Activated naive CD8-positive, alpha-beta T cell treated with anti-CD3 and anti-CD28 coated beads, Interleukin-2, amount 50 U/mL, for 24 hours (primary cell): ENCODE measurements at regions not wholly inside any gene's neighbourhood (a gene's known extent, or its start where the extent isn't known, plus 50 kb on each side); places are given as distances from the start of the nearest gene placed in this dataset.

Source experiments
- ATAC-seq: fragments of 150-1000 bp; cut with Tn5 transposase; one replicate; pipeline ENCODE4 v1.10.0; 2021
- DNase-seq: peaks from one replicate; pipeline ENCODE4 v3.0.0; 2021
- H3K27ac Mint-ChIP-seq: one replicate; pipeline ENCODE4 v1.8.0; 2021; ENCODE audit warnings: mild to moderate bottlenecking, mixed read lengths
- H3K27me3 Mint-ChIP-seq: one replicate; pipeline ENCODE4 v1.8.0; 2021; ENCODE audit warnings: mixed read lengths
- H3K36me3 Mint-ChIP-seq: one replicate; pipeline ENCODE4 v1.8.0; 2021; ENCODE audit warnings: low read depth, mixed read lengths
- H3K4me1 Mint-ChIP-seq: one replicate; pipeline ENCODE4 v1.8.0; 2021; ENCODE audit warnings: mixed read lengths
- H3K4me3 Mint-ChIP-seq: one replicate; pipeline ENCODE4 v1.8.0; 2021; ENCODE audit warnings: mild to moderate bottlenecking, moderate library complexity, mixed read lengths
- H3K9me3 Mint-ChIP-seq: one replicate; pipeline ENCODE4 v1.8.0; 2021; ENCODE audit warnings: mixed read lengths

GRCh38 chr13:107210723-107211030 is 642.7 kb upstream of the ARGLU1 start:
- ATAC-seq (no peak), DNase-seq (no peak)
- H3K27me3 Mint-ChIP-seq = peaks cover 1% of the 10 kb centered on the region
- H3K4me3 Mint-ChIP-seq = no peak overlapping the region
- no peaks in the 10 kb centered on the region for H3K36me3 Mint-ChIP-seq
- no peaks in the 10 kb centered on the region for H3K9me3 Mint-ChIP-seq
- H3K27ac Mint-ChIP-seq = no peak overlapping the region
- no peaks in the 10 kb centered on the region for H3K4me1 Mint-ChIP-seq

DNA sequence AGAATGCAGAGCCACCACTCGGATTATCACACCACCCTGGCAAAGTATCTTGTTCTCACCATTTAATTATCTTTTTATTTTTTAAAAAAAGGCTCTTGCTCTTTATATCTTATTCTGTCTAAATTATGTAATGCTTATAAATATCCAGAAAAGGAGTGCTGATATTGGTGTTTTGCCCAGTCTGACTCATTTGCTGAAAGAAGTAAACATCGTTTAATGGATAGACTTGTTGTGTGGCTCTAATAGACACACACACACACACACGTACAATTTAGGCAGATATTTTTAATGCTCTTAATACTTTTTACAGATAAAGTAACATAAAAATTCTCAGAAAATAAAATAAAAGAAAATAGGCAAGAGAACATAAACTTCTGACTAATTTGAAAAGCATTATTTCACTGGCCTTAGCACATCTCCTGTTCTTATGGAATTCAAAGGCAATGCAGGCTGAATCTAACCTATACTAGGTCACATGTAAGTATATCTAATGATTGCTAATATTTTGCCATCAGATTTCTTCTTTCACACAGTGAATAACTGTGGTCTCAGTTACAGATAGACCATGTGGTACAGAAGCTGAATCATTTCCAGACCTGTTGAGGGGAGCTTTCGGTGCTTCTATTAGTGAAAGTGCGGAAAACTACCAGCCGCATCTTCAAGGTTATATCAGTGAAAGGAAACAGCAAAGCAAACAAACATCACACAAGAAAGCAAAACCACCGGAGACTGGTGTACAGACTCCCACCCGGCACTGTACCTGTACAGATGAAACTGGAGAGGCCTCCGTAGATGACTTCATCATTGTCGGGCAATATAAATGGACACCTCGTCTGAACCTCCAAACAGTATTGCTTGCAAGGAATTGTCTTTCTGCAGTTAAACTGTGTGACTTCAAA is 642.1 kb upstream of the ARGLU1 start:
- no peaks in the 10 kb centered on the region for H3K36me3 Mint-ChIP-seq
- no peak overlapping the region for H3K4me3 Mint-ChIP-seq
- H3K4me1 Mint-ChIP-seq = no peaks in the 10 kb centered on the region
- DNase-seq (no peak), ATAC-seq (no peak)
- no peak overlapping the region for H3K27ac Mint-ChIP-seq
- H3K9me3 Mint-ChIP-seq = no peaks in the 10 kb centered on the region
- peaks cover 5% of the 10 kb centered on the region for H3K27me3 Mint-ChIP-seq

DNA sequence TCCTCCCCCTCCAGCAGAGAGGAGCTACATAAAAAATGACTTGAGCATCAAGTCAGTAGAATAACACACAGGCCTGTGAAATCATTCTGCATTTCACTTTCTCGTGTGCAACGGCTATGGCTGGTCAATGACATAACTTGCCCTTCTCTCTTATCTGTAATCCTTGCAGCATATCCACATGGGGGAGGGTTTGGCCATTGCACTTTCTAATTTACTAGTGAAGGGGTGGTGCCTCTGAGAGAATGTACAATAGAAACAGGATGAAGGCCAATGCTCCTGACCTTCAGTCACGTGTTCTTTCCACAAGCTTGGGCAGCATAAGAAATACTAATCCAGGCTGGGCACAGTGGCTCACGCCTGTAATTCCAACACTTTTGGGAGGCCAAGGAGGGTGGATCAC is 641.0 kb upstream of the ARGLU1 start:
- no peak overlapping the region for H3K27ac Mint-ChIP-seq
- peaks cover 7% of the 10 kb centered on the region for H3K27me3 Mint-ChIP-seq
- H3K9me3 Mint-ChIP-seq = no peaks in the 10 kb centered on the region
- H3K36me3 Mint-ChIP-seq = no peaks in the 10 kb centered on the region
- H3K4me1 Mint-ChIP-seq = no peaks in the 10 kb centered on the region
- DNase-seq = no peak
- no peak overlapping the region for H3K4me3 Mint-ChIP-seq
- no peak for ATAC-seq

DNA sequence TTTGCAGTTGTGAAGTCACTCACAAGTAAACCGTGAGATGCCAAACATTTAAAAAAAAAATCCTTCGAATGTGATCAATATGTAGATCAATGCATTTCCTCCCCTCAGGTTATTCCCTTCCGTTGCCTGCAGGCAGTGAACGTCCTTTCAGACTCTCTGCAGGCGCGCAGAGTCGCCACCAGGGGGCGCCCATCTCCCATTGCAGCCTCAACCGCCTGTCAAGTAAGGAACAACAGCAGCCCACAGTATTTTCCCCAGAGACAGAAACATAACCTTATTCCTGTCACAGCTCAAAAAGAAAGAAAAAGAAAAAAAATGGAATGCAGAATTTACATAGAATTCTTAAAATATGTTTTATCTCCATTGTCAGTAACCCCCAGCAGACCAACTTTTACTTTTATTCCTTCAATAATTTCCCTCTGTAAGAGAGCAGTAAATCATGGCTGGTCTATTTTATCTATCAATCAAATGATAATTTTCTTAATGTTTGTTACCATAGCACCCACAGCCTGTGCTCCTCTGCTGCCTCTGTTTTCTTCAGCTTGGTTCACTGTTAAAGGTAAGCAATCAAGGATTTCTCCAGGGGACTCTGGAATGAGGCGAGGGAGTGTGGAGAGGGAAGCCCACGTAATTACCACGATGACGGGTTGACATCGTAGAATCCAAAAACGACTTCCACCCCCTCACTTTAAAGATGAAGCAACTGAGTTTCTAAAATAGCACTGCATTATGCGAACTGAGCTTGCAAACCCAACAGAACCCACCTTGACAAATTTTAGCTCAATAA is 637.6 kb upstream of the ARGLU1 start:
- DNase-seq = peak; percentile 72

DNA sequence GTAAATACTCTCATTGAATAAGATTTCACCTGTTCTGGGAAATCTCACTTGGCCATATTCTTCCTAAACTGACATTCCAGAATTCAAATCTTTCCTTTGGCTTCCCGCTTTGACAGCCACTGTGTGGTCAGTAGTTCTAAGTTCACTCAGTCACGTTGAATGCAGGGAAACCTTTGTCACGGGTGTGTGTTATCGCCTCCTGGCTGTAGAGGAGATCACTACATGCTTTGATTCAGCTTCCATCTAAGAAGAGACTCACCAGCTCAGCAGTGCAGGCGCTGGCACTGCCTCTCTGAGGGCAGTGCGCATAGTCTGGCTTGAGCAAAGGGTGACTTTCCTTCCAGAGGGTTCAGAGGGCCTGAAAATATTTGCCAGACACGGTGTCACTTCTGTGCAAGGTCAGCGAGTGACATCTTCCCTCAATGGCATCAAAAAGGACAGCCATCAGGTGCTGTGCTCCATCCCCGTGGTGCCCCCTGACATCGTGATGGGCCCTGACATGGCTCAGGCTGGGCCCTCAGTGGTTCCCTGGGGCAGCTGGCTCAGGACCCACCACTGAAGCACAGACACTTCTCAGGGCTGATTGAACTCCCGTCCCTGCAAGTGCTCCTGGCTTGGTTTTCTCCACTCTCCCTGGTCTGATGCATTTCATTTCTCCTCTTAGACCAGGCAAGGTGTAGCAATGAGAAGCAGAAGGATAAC is 635.4 kb upstream of the ARGLU1 start:
- no peaks in the 10 kb centered on the region for H3K4me1 Mint-ChIP-seq
- peaks cover 5% of the 10 kb centered on the region for H3K27me3 Mint-ChIP-seq
- no peaks in the 10 kb centered on the region for H3K9me3 Mint-ChIP-seq
- H3K36me3 Mint-ChIP-seq = no peaks in the 10 kb centered on the region
- no peak for DNase-seq
- H3K4me3 Mint-ChIP-seq = no peak overlapping the region
- H3K27ac Mint-ChIP-seq = no peak overlapping the region
- ATAC-seq = no peak

More for the DNA sequence above, 637.6 kb upstream of the ARGLU1 start:
- H3K27me3 Mint-ChIP-seq = peaks cover 7% of the 10 kb centered on the region
- H3K9me3 Mint-ChIP-seq = no peaks in the 10 kb centered on the region
- ATAC-seq = peak; percentile 79
- no peaks in the 10 kb centered on the region for H3K36me3 Mint-ChIP-seq
- no peak overlapping the region for H3K4me3 Mint-ChIP-seq
- no peaks in the 10 kb centered on the region for H3K4me1 Mint-ChIP-seq
- no peak overlapping the region for H3K27ac Mint-ChIP-seq

DNA sequence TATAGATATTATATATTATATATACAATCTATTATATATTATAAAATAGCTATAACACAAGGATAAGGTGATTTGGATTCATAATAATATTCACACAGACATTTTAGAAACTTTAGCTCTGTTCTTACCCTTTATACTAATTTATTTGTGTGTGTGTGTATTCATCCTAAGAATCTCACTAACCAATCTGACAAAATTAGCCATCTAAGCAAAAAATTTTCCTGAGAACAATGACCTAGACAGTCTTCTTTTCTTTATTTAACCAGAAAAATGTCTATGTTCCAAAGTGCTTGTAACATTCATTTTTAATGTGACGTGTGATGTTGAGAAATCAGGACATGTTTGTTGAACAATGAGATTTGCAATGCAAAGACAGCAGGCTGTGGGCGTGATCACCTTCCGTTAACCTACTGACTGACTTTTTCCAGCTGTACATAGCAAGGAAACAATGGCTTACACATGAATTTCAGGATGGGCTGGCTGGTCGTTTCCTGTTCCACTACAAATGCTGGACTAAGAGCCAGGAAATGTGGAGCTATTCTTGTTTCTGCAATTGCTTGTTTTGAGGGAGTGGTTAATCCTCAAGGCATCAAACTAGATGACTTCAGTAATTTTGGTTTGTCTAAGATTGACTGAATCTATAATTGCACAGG is 634.6 kb upstream of the ARGLU1 start:
- Mint-ChIP-seq H3K36me3 (no peaks in the 10 kb centered on the region), H3K27me3 (peaks cover 5% of the 10 kb centered on the region), H3K9me3 (no peaks in the 10 kb centered on the region), H3K4me1 (no peaks in the 10 kb centered on the region), H3K4me3 (no peak overlapping the region), H3K27ac (no peak overlapping the region)
- no peak for ATAC-seq
- DNase-seq = no peak

GRCh38 chr13:107200491-107200890 is 632.6 kb upstream of the ARGLU1 start:
- DNase-seq (no peak), ATAC-seq (no peak)
- Mint-ChIP-seq H3K27ac (no peak overlapping the region), H3K27me3 (peaks cover 5% of the 10 kb centered on the region), H3K9me3 (peaks cover 6% of the 10 kb centered on the region), H3K4me3 (no peak overlapping the region), H3K36me3 (no peaks in the 10 kb centered on the region), H3K4me1 (no peaks in the 10 kb centered on the region)

- Mint-ChIP-seq H3K4me3 (no peak overlapping the region), H3K27ac (no peak overlapping the region), H3K36me3 (no peaks in the 10 kb centered on the region), H3K27me3 (no peaks in the 10 kb centered on the region), H3K4me1 (no peaks in the 10 kb centered on the region), H3K9me3 (peaks cover 7% of the 10 kb centered on the region)
- ATAC-seq = no peak
- DNase-seq = no peak
Observed at GRCh38 chr13:107192289-107192688, 624.4 kb upstream of the ARGLU1 start.

- Mint-ChIP-seq H3K36me3 (no peaks in the 10 kb centered on the region), H3K27ac (no peak overlapping the region), H3K4me1 (no peaks in the 10 kb centered on the region), H3K27me3 (no peaks in the 10 kb centered on the region), H3K9me3 (no peaks in the 10 kb centered on the region), H3K4me3 (no peak overlapping the region)
- ATAC-seq (no peak), DNase-seq (no peak)
Observed at GRCh38 chr13:107190065-107190464, 622.1 kb upstream of the ARGLU1 start.

DNA sequence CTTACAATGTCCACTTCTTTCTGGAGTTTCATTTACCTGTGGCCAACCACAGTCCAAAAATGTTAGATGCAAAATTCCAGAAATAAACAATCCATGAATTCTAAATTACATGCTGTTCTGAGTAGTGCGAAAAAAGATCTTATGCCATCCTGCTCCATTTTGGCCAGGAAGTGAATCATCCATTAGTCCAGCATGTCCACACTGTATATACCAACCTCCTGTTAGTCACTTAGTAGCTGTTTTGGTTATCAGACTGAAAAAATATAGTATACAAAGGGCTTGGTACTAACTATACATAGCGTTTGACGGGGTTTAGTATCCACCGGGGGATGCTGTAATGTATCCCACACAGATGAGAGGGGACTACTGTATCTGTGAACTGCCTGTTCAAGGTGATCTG is 618.0 kb upstream of the ARGLU1 start:
- H3K4me1 Mint-ChIP-seq = no peaks in the 10 kb centered on the region
- H3K27me3 Mint-ChIP-seq = no peaks in the 10 kb centered on the region
- no peak overlapping the region for H3K4me3 Mint-ChIP-seq
- no peaks in the 10 kb centered on the region for H3K36me3 Mint-ChIP-seq
- H3K9me3 Mint-ChIP-seq = peaks cover 4% of the 10 kb centered on the region
- ATAC-seq = no peak
- DNase-seq = no peak
- H3K27ac Mint-ChIP-seq = no peak overlapping the region

- ATAC-seq = no peak
Observed at GRCh38 chr13:107170270-107170931, 602.5 kb upstream of the ARGLU1 start.

DNA sequence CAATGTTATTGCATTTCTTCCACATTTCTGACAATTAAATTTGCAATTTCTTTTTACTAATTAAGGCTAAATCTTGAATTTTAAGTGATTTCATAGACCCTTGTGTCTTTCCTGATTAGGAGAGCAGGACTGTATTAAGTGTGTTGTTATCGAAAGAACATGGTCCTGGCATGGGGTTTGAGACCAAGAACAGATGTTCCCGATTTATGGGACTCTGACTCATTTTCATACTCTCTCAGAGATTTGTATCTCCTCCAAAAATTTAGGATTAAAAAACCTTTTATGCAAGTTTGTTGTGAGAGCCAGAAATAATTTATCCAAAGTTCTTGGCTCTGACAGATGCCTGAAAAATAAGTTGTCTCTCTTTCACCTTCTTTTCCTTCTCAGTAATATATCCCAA is 589.3 kb upstream of the ARGLU1 start:
- no peaks in the 10 kb centered on the region for H3K4me1 Mint-ChIP-seq
- H3K27ac Mint-ChIP-seq = no peak overlapping the region
- H3K4me3 Mint-ChIP-seq = no peak overlapping the region
- H3K36me3 Mint-ChIP-seq = no peaks in the 10 kb centered on the region
- no peak for ATAC-seq
- DNase-seq = no peak
- peaks cover 3% of the 10 kb centered on the region for H3K9me3 Mint-ChIP-seq
- H3K27me3 Mint-ChIP-seq = peaks cover 3% of the 10 kb centered on the region

More at GRCh38 chr13:107170270-107170931, 602.5 kb upstream of the ARGLU1 start:
- Mint-ChIP-seq H3K9me3 (peaks cover 9% of the 10 kb centered on the region), H3K27ac (no peak overlapping the region), H3K27me3 (no peaks in the 10 kb centered on the region), H3K4me1 (no peaks in the 10 kb centered on the region), H3K36me3 (no peaks in the 10 kb centered on the region), H3K4me3 (no peak overlapping the region)
- DNase-seq = no peak

- peaks cover 5% of the 10 kb centered on the region for H3K9me3 Mint-ChIP-seq
- no peaks in the 10 kb centered on the region for H3K27me3 Mint-ChIP-seq
- H3K27ac Mint-ChIP-seq = no peak overlapping the region
- ATAC-seq (no peak), DNase-seq (no peak)
- H3K4me3 Mint-ChIP-seq = no peak overlapping the region
- no peaks in the 10 kb centered on the region for H3K36me3 Mint-ChIP-seq
- H3K4me1 Mint-ChIP-seq = no peaks in the 10 kb centered on the region
Observed at GRCh38 chr13:107144432-107144831, 576.5 kb upstream of the ARGLU1 start.

DNA sequence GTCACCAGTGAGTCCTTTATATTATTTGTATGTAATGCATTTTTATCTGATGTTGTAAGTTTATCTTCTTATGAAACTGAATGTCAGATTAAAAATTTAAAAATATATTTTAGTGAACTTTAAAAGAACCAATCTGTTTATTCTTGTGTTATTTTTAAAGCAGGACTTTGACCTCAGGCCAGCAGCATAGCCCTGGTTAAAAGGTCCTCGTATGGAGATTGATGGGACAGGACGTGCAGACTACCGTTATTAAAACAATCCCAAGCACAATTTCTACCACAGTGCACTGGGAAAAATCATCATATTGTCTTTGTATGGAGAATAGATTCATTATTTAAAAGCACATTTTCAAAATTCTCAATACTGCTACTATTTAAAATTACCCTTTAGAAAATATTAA is 573.8 kb upstream of the ARGLU1 start:
- Mint-ChIP-seq H3K36me3 (no peaks in the 10 kb centered on the region), H3K4me1 (no peaks in the 10 kb centered on the region), H3K27ac (no peak overlapping the region), H3K4me3 (no peak overlapping the region), H3K9me3 (peaks cover 2% of the 10 kb centered on the region), H3K27me3 (no peaks in the 10 kb centered on the region)
- ATAC-seq = no peak
- DNase-seq = no peak
